Bronchial epithelial cell (primary cell): ENCODE measurements at regions not wholly inside any gene's neighbourhood (a gene's known extent, or its start where the extent isn't known, plus 50 kb on each side); places are given as distances from the start of the nearest gene placed in this dataset.

ENCODE experiments used
- DNase-seq: peaks from one replicate; pipeline ENCODE4 v3.0.0-alpha.2; 2010; ENCODE audit warnings: low read depth
- FAIRE-seq: peaks from 2 replicates; lab custom pipeline; 2011; peaks lifted over from hg19 to GRCh38; lab: Jason Lieb, UNC
- H3K27me3 ChIP-seq: 2 replicates; pipeline ENCODE4 v1.5.1; 2011; ENCODE audit warnings: low read length; ENCODE audit not compliant: control insufficient read depth, insufficient read depth
- H3K36me3 ChIP-seq: 2 replicates; pipeline ENCODE4 v1.5.1; 2011; ENCODE audit warnings: low read length; ENCODE audit not compliant: control insufficient read depth, insufficient read depth
- H3K4me3 ChIP-seq: 2 replicates; pipeline ENCODE4 v1.5.1; 2011; ENCODE audit warnings: mild to moderate bottlenecking, low read depth, low read length, control low read depth
- CTCF ChIP-seq: IDR thresholded peaks from 2 replicates; pipeline ENCODE4 v1.5.1; 2011; ENCODE audit warnings: mild to moderate bottlenecking, moderate library complexity, low read length, control low read depth, inconsistent platforms; ENCODE audit not compliant: insufficient read depth, severe bottlenecking

GRCh38 chr4:186018261-186018660 lies 50.7 kb upstream of the TLR3 start:
- no peak for DNase-seq
- FAIRE-seq: no peak
- no peak overlapping the region for H3K4me3 ChIP-seq
- H3K27me3 ChIP-seq: no peaks in the 10 kb centered on the region
- H3K36me3 ChIP-seq: no peaks in the 10 kb centered on the region
- TF ChIP-seq CTCF: no peak

GRCh38 chr4:186018784-186019183 lies 50.2 kb upstream of the TLR3 start:
- TF ChIP-seq CTCF: no peak
- FAIRE-seq (no peak), DNase-seq (no peak)
- Histone ChIP-seq H3K27me3 (no peaks in the 10 kb centered on the region), H3K36me3 (no peaks in the 10 kb centered on the region), H3K4me3 (no peak overlapping the region)
